ENCODE measurements at regions not wholly inside any gene's neighbourhood (a gene's known extent, or its start where the extent isn't known, plus 50 kb on each side); places are given as distances from the start of the nearest gene placed in this dataset.

GRCh38 chr6:84372290-84372689 is 144.8 kb upstream of the CEP162 start:
- ChIA-PET CTCF (no interaction called here), POLR2A (no interaction called here)
- H3K4me3 ChIP-seq (replicated peaks in 1 of 3; ENCODE audit: insufficient read depth in 1 of 3, low read depth in 1 of 3, low read length in 3 of 3) = no peak overlapping the region
- no TSS peak for BruUV-seq (replicated peaks)
- H3K9ac ChIP-seq (replicated peaks; ENCODE audit: extremely low read depth, insufficient read depth, low read length) = no peak overlapping the region
- H3K9me3 ChIP-seq (replicated peaks; ENCODE audit: control insufficient read depth, insufficient read depth, low read length) = no peaks in the 10 kb centered on the region
- H3K79me2 ChIP-seq (ENCODE audit: control insufficient read depth, insufficient read depth, low read length) = no peaks in the 10 kb centered on the region
- intact Hi-C loops (cut with micrococcal nuclease) (no loop called here), dilution Hi-C loops (cut with MboI; ENCODE audit: extremely low pct_ligation_motif_present, low sequenced_read_pairs) (no loop called here)
- DNase-seq (ENCODE audit: low read depth, low spot score) = no peak
- TF ChIP-seq CTCF (IDR thresholded peaks at IDR 0.05; ENCODE audit: extremely low read depth in 1 of 2, insufficient read depth in 1 of 2, low read depth in 1 of 2, low read length in 2 of 2) = no peak
- TF ChIP-seq MYC (IDR thresholded peaks at IDR 0.05; ENCODE audit: low read depth, low read length) = no peak
- no peak overlapping the region for H3K4me2 ChIP-seq (ENCODE audit: insufficient read depth, low read length)
- H3K27ac ChIP-seq (ENCODE audit: insufficient read depth, low read depth, low read length) = no peak overlapping the region
- H2AFZ ChIP-seq (ENCODE audit: low read depth, low read length) = no peak overlapping the region
- no peaks in the 10 kb centered on the region for H3K4me1 ChIP-seq (ENCODE audit: control insufficient read depth, extremely low read depth, insufficient read depth, low read length)
- no peaks in the 10 kb centered on the region for H4K20me1 ChIP-seq (replicated peaks; ENCODE audit: control insufficient read depth, extremely low read depth, insufficient read depth, low read length)
- peaks cover 2% of the 10 kb centered on the region in 2 experiments for H3K27me3 ChIP-seq (ENCODE audit: control insufficient read depth in 2 of 2, insufficient read depth in 2 of 2, low read length in 2 of 2)
- FAIRE-seq = no peak
- no peaks in the 10 kb centered on the region for H3K36me3 ChIP-seq (ENCODE audit: control insufficient read depth in 2 of 2, extremely low read depth in 1 of 2, insufficient read depth in 2 of 2, low read length in 2 of 2)
- H3K9me1 ChIP-seq (replicated peaks; ENCODE audit: control insufficient read depth, extremely low read depth, insufficient read depth, low read length) = no peaks in the 10 kb centered on the region

GRCh38 chr6:84371681-84372080 is 144.2 kb upstream of the CEP162 start:
- H3K9me3 ChIP-seq (replicated peaks; ENCODE audit: control insufficient read depth, insufficient read depth, low read length) = no peaks in the 10 kb centered on the region
- H3K79me2 ChIP-seq (ENCODE audit: control insufficient read depth, insufficient read depth, low read length) = no peaks in the 10 kb centered on the region
- no peak for FAIRE-seq
- H4K20me1 ChIP-seq (replicated peaks; ENCODE audit: control insufficient read depth, extremely low read depth, insufficient read depth, low read length) = no peaks in the 10 kb centered on the region
- H3K4me1 ChIP-seq (ENCODE audit: control insufficient read depth, extremely low read depth, insufficient read depth, low read length) = no peaks in the 10 kb centered on the region
- no peaks in the 10 kb centered on the region for H3K36me3 ChIP-seq (ENCODE audit: control insufficient read depth in 2 of 2, extremely low read depth in 1 of 2, insufficient read depth in 2 of 2, low read length in 2 of 2)
- intact Hi-C loops (cut with micrococcal nuclease) (no loop called here), dilution Hi-C loops (cut with MboI; ENCODE audit: extremely low pct_ligation_motif_present, low sequenced_read_pairs) (no loop called here)
- no peak for DNase-seq (ENCODE audit: low read depth, low spot score)
- H3K9ac ChIP-seq (replicated peaks; ENCODE audit: extremely low read depth, insufficient read depth, low read length) = no peak overlapping the region
- no peak overlapping the region for H3K4me3 ChIP-seq (replicated peaks in 1 of 3; ENCODE audit: insufficient read depth in 1 of 3, low read depth in 1 of 3, low read length in 3 of 3)
- no peak for TF ChIP-seq GATA2 (IDR thresholded peaks at IDR 0.05; ENCODE audit: insufficient read depth, insufficient read length, low read depth, low read length)
- no peak for TF ChIP-seq MAX (IDR thresholded peaks at IDR 0.05; ENCODE audit: insufficient read depth, insufficient read length)
- no peak for TF ChIP-seq EZH2 (IDR thresholded peaks at IDR 0.05; ENCODE audit: borderline replicate concordance, low read depth, low read length, severe bottlenecking)
- TF ChIP-seq CTCF (IDR thresholded peaks at IDR 0.05; ENCODE audit: extremely low read depth in 1 of 2, insufficient read depth in 1 of 2, low read depth in 1 of 2, low read length in 2 of 2) = no peak
- TF ChIP-seq FOS (IDR thresholded peaks at IDR 0.05; ENCODE audit: borderline replicate concordance, insufficient read depth, low read length) = no peak
- no peak for TF ChIP-seq MYC (IDR thresholded peaks at IDR 0.05; ENCODE audit: low read depth, low read length)
- no peak for TF ChIP-seq JUN (IDR thresholded peaks at IDR 0.05; ENCODE audit: borderline replicate concordance, insufficient read depth, insufficient read length, low read depth)
- TF ChIP-seq POLR2A (IDR thresholded peaks at IDR 0.05; ENCODE audit: low read depth, low read length) = no peak
- TF ChIP-seq POLR2AphosphoS5 (IDR thresholded peaks at IDR 0.05; ENCODE audit: insufficient read depth, low read depth, low read length) = no peak
- ChIA-PET CTCF (no interaction called here), POLR2A (no interaction called here)
- BruUV-seq (replicated peaks) = no TSS peak
- no peak overlapping the region for H2AFZ ChIP-seq (ENCODE audit: low read depth, low read length)
- no peaks in the 10 kb centered on the region for H3K9me1 ChIP-seq (replicated peaks; ENCODE audit: control insufficient read depth, extremely low read depth, insufficient read depth, low read length)
- H3K27ac ChIP-seq (ENCODE audit: insufficient read depth, low read depth, low read length) = no peak overlapping the region
- H3K4me2 ChIP-seq (ENCODE audit: insufficient read depth, low read length) = no peak overlapping the region
- peaks cover 2% of the 10 kb centered on the region in 2 experiments for H3K27me3 ChIP-seq (ENCODE audit: control insufficient read depth in 2 of 2, insufficient read depth in 2 of 2, low read length in 2 of 2)
